Adrenal gland (tissue), 5 donors: ENCODE measurements at regions not wholly inside any gene's neighbourhood (a gene's known extent, or its start where the extent isn't known, plus 50 kb on each side); places are given as distances from the start of the nearest gene placed in this dataset.

Experiments used
- POLR2A ChIP-seq, 2 donors: fragments of 450-650 bp; IDR thresholded peaks; one replicate each; pipeline ENCODE4 v1.6.1; 2017; ENCODE audit warnings: antibody characterized with exemption in 2 of 2, mild to moderate bottlenecking in 2 of 2, moderate library complexity in 1 of 2
- TF ChIP-seq, protein P1 (sequence below), 6 experiments: fragments of 450-650 bp in 4 of 6; fragments of 200-600 bp in 2 of 6; sonication (generic) in 1 of 6; IDR thresholded peaks; 1 replicate in 5 of 6; 2 replicates in 1 of 6; pipeline versions ENCODE4 v1.5.1 to v1.8.0; 2016 to 2021; ENCODE audit warnings: antibody characterized with exemption in 6 of 6, mild to moderate bottlenecking in 2 of 6, moderate library complexity in 1 of 6
- donor health status: DM: no; HTN: no; CAD: no.

DNA sequence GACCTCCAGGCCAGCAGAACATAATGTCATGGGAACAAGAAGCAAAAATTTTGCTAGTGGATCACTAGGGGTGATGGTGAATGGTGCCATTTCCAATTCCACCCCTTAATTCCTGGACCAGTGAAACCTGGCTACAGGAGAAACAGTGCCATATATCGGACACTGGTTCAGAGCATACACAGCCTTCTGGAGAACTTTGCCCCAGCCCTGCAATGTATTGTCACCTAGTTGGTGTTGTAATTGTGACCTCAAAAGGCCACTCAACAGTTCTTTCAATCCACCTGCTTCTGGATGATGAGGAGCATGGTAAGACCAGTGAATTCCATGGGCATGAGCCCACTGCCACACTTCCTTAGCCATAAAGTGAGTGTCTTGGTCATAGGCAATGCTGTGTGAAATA is 59.8 kb upstream of the AASS start:
- TF ChIP-seq, protein P1, sequence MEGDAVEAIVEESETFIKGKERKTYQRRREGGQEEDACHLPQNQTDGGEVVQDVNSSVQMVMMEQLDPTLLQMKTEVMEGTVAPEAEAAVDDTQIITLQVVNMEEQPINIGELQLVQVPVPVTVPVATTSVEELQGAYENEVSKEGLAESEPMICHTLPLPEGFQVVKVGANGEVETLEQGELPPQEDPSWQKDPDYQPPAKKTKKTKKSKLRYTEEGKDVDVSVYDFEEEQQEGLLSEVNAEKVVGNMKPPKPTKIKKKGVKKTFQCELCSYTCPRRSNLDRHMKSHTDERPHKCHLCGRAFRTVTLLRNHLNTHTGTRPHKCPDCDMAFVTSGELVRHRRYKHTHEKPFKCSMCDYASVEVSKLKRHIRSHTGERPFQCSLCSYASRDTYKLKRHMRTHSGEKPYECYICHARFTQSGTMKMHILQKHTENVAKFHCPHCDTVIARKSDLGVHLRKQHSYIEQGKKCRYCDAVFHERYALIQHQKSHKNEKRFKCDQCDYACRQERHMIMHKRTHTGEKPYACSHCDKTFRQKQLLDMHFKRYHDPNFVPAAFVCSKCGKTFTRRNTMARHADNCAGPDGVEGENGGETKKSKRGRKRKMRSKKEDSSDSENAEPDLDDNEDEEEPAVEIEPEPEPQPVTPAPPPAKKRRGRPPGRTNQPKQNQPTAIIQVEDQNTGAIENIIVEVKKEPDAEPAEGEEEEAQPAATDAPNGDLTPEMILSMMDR (IDR thresholded peaks at IDR 0.05) = no peak
- TF ChIP-seq POLR2A (IDR thresholded peaks at IDR 0.05) = no peak
